ENCODE measurements at regions not wholly inside any gene's neighbourhood (a gene's known extent, or its start where the extent isn't known, plus 50 kb on each side); places are given as distances from the start of the nearest gene placed in this dataset.

DNA sequence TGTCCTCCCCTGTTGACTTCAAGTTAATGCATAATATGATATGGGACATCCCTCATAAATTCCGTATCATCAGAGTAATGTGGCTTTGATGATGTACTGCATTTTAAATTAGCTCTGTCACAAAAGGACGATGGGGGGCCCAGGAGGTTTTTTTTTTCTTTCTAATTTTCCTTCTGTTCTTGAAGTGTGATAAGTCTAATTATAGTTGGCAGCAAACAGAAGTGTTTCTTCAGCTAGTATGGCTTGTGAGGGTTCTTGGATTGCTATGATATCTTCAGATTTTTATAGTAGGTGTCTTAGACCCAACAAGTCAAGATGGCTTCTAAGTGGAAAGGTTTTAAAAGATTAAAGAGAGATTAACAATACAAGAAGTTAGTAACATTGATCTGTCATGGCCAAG, 796.2 kb upstream of the RBFOX1 start:
- TF ChIP-seq EZH2 (IDR thresholded peaks at IDR 0.05; ENCODE audit: insufficient read depth, poor library complexity, severe bottlenecking) (no peak), EZH2phosphoT487 (IDR thresholded peaks at IDR 0.05; ENCODE audit: insufficient read depth, low read depth) (no peak)

Data from GM23248 (cell line).